ENCODE measurements at regions not wholly inside any gene's neighbourhood (a gene's known extent, or its start where the extent isn't known, plus 50 kb on each side); places are given as distances from the start of the nearest gene placed in this dataset.

- TF ChIP-seq CTCF (conservative IDR thresholded peaks at IDR 0.05) (no peak), EZH2 (IDR thresholded peaks at IDR 0.05; ENCODE audit: low read depth) (no peak)
These were observed 226.9 kb downstream of the TTLL2 start for GRCh38 chr6:167551628-167552257.

All from PC-9 (cell line).